DMS79 (cell line): ENCODE measurements at regions not wholly inside any gene's neighbourhood (a gene's known extent, or its start where the extent isn't known, plus 50 kb on each side); places are given as distances from the start of the nearest gene placed in this dataset.
"Not testable (repeated sequence)": the region's sequence is repeated elsewhere in the genome, so short reads cannot be mapped to it uniquely, and the experiment has no call there.

Experiments used
- DNase-seq: peaks from one replicate; lab custom pipeline; 2025; lab: John Stamatoyannopoulos, UW

- no peak for DNase-seq
Measured at GRCh38 chr1:168826269-168826668, 97.3 kb upstream of the DPT start.

GRCh38 chr1:168827557-168827956 is 98.6 kb upstream of the DPT start:
- DNase-seq, result no peak

- DNase-seq, result no peak
Measured at GRCh38 chr1:168829876-168830275, 100.9 kb upstream of the DPT start.

- DNase-seq, result no peak
Measured at GRCh38 chr1:168830562-168830961, 101.6 kb upstream of the DPT start.

GRCh38 chr1:168832661-168833060 is 103.7 kb upstream of the DPT start:
- DNase-seq, result no peak

GRCh38 chr1:168833362-168833761 is 104.4 kb upstream of the DPT start:
- no peak for DNase-seq

- no peak for DNase-seq
Measured at GRCh38 chr1:168833801-168834224, 104.8 kb upstream of the DPT start.

GRCh38 chr1:168834225-168834872 is 105.3 kb upstream of the DPT start:
- no peak for DNase-seq

GRCh38 chr1:168835176-168835575 is 106.2 kb upstream of the DPT start:
- DNase-seq, result no peak

- no peak for DNase-seq
Measured at GRCh38 chr1:168835791-168836190, 106.8 kb upstream of the DPT start.

- DNase-seq, result no peak
Measured at GRCh38 chr1:168836469-168836868, 107.5 kb upstream of the DPT start.

GRCh38 chr1:168837230-168837629 is 108.2 kb upstream of the DPT start:
- not testable (repeated sequence) for DNase-seq

GRCh38 chr1:168842306-168842705 is 113.3 kb upstream of the DPT start:
- no peak for DNase-seq

- no peak for DNase-seq
Measured at GRCh38 chr1:168842916-168843315, 113.9 kb upstream of the DPT start.

- no peak for DNase-seq
Measured at GRCh38 chr1:168843401-168843800, 114.4 kb upstream of the DPT start.

GRCh38 chr1:168843950-168844349 is 114.9 kb upstream of the DPT start:
- DNase-seq, result no peak

GRCh38 chr1:168845140-168845539 is 116.1 kb upstream of the DPT start:
- DNase-seq, result no peak

- DNase-seq, result no peak
Measured at GRCh38 chr1:168848051-168848450, 119.0 kb upstream of the DPT start.

- no peak for DNase-seq
Measured at GRCh38 chr1:168861421-168862004, 132.5 kb upstream of the DPT start.

- no peak for DNase-seq
Measured at GRCh38 chr1:168863772-168864171, 134.8 kb upstream of the DPT start.

GRCh38 chr1:168864266-168864665 is 135.3 kb upstream of the DPT start:
- no peak for DNase-seq

- no peak for DNase-seq
Measured at GRCh38 chr1:168865850-168866620, 137.0 kb upstream of the DPT start.

- no peak for DNase-seq
Measured at GRCh38 chr1:168867941-168868634, 139.1 kb upstream of the DPT start.
